ENCODE measurements at regions not wholly inside any gene's neighbourhood (a gene's known extent, or its start where the extent isn't known, plus 50 kb on each side); places are given as distances from the start of the nearest gene placed in this dataset.

DNA sequence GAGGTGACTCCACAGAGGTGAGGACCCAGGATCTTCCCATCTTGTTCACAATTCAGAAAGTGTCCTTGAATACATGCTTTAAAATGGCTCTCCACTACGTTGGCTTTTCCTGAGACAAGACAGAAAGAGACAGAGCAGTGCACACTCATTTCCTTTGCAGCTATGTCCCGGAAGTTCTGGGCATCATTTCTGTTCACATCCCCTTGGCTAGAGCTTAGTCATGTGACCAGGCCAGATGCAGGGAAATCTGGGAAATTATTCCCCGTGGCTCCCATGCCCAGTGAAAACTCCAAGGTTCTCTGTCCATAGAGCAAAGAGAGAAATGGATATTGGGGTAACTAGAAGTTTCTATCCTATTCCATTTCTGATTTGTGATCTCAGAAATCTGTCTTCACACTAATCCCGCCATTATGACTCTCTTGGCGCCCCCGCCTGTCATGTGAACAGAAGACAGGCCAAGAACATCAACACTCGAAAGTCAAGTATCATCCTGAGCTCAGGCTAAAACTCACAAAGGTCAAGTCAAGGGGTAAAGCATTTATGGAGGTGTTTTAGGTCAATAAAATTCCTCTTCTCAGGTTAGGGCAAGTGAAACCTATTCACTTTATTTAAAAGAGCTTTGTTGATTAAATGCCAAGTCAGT lies 251.4 kb upstream of the HABP2 start:
- DNase-seq (ENCODE audit: low read depth) = no peak
- no peak overlapping the region for H3K4me3 ChIP-seq (ENCODE audit: control insufficient read depth, low read depth, low read length)
- TF ChIP-seq, protein P1, sequence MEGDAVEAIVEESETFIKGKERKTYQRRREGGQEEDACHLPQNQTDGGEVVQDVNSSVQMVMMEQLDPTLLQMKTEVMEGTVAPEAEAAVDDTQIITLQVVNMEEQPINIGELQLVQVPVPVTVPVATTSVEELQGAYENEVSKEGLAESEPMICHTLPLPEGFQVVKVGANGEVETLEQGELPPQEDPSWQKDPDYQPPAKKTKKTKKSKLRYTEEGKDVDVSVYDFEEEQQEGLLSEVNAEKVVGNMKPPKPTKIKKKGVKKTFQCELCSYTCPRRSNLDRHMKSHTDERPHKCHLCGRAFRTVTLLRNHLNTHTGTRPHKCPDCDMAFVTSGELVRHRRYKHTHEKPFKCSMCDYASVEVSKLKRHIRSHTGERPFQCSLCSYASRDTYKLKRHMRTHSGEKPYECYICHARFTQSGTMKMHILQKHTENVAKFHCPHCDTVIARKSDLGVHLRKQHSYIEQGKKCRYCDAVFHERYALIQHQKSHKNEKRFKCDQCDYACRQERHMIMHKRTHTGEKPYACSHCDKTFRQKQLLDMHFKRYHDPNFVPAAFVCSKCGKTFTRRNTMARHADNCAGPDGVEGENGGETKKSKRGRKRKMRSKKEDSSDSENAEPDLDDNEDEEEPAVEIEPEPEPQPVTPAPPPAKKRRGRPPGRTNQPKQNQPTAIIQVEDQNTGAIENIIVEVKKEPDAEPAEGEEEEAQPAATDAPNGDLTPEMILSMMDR (IDR thresholded peaks at IDR 0.05; ENCODE audit: control insufficient read depth, insufficient read depth, low read depth, low read length, missing control alignments) = no peak

- DNase-seq (ENCODE audit: low read depth) = no peak
- TF ChIP-seq, protein P1 (IDR thresholded peaks at IDR 0.05; ENCODE audit: control insufficient read depth, insufficient read depth, low read depth, low read length, missing control alignments) = no peak
- no peak overlapping the region for H3K4me3 ChIP-seq (ENCODE audit: control insufficient read depth, low read depth, low read length)
Measured at GRCh38 chr10:113302062-113302461, 250.8 kb upstream of the HABP2 start.

DNA sequence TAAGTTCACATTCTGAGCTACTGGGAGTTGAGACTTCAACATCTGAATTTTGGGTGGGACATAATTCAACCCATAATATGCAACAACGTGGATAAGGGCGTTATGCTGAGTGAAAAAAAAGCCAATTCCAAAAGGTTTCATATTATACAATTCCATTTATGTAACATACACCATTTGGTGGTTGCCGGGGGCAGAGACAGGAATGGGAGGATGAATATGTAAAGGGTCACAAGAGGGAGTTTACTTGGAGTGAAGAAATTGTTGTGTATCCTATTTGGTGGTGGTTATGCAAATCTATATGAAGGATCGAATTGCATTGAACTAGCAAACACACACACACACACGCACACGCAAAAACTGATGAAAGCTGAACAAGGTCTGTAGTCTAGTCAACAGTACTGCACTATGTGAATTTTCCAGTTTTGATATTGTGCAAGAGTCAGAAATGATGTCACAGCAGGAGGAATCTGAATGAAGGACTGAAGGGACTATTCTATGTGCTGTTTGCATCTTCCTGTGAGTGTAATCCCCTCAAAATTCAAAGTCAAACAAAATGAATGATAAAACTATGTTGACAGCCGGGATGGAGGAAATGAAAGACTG lies 249.2 kb upstream of the HABP2 start:
- TF ChIP-seq, protein P1 (IDR thresholded peaks at IDR 0.05; ENCODE audit: control insufficient read depth, insufficient read depth, low read depth, low read length, missing control alignments) = no peak
- H3K4me3 ChIP-seq (ENCODE audit: control insufficient read depth, low read depth, low read length) = no peak overlapping the region
- no peak for DNase-seq (ENCODE audit: low read depth)

DNA sequence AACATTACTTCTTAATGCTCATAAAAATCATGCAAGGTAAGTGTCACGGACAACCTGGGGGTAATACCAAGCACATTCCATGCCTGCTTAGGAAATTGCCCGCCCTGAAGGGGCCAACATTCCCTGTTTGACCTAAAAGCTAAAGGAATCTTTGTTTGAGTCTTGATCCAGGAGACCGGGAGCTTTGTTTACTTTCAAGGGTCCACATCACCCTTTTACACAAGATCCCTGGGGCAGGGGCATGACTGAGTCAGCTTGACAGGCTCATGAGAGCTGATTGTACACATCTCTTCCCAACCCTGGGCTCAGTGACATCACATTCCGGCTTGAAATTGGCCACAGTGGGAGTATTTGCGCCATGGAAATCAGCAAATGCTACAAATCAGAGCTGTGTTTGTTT lies 248.1 kb upstream of the HABP2 start:
- no peak for DNase-seq (ENCODE audit: low read depth)
- TF ChIP-seq, protein P1 (IDR thresholded peaks at IDR 0.05; ENCODE audit: control insufficient read depth, insufficient read depth, low read depth, low read length, missing control alignments) = no peak
- H3K4me3 ChIP-seq (ENCODE audit: control insufficient read depth, low read depth, low read length) = no peak overlapping the region

DNA sequence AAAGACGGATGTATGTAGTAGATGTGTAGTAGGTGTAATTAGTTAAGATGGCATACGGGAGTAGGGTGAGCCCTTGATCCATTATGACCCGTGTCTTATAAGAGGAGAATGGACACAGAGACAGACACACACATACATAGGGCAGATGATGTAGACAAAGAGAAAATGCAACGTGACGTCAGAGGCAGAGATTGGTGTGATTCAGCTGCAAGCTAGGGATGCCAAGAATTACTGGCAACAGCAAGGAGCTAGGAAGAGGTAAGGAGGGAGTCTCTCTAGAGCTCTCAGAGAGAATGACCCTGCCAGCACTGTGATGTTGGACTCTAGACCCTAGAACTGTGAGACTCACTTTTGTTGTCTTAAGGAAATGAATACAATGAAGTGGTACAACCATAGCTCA lies 247.0 kb upstream of the HABP2 start:
- no peak overlapping the region for H3K4me3 ChIP-seq (ENCODE audit: control insufficient read depth, low read depth, low read length)
- TF ChIP-seq, protein P1 (IDR thresholded peaks at IDR 0.05; ENCODE audit: control insufficient read depth, insufficient read depth, low read depth, low read length, missing control alignments) = no peak
- no peak for DNase-seq (ENCODE audit: low read depth)

DNA sequence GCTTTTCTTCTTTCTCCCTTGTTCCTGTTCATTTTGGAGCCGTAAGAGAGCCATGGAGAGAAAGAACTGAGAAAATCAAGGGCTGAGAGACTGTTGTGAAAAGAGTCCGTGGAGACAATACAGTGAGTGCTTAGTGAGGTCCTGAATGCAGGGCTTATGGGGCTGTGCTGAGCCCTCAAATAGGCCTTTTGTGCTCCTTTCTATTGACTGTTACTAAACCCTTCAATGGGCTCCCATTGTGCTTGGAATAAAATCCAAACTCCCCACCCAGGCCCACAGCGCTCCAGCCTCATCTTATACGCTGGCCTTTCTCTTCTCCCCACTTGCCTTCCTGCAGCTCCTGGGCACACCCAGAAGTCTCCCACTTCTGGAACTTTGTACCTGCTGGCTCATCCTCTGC lies 243.1 kb upstream of the HABP2 start:
- H3K4me3 ChIP-seq (ENCODE audit: control insufficient read depth, low read depth, low read length) = no peak overlapping the region
- no peak for DNase-seq (ENCODE audit: low read depth)
- TF ChIP-seq, protein P1 (IDR thresholded peaks at IDR 0.05; ENCODE audit: control insufficient read depth, insufficient read depth, low read depth, low read length, missing control alignments) = no peak

All from AG09309 (cell line).